Upper lobe of right lung (tissue), 1 donor: ENCODE measurements at regions not wholly inside any gene's neighbourhood (a gene's known extent, or its start where the extent isn't known, plus 50 kb on each side); places are given as distances from the start of the nearest gene placed in this dataset.
"Not testable (repeated sequence)": the region's sequence is repeated elsewhere in the genome, so short reads cannot be mapped to it uniquely, and the experiment has no call there.

Experiments
- ATAC-seq: fragments of 200-7000 bp; cut with Tn5 transposase; one replicate; pipeline ENCODE4 v1.9.1; 2020; ENCODE audit warnings: mild to moderate bottlenecking, moderate library complexity
- DNase-seq: peaks from one replicate; pipeline ENCODE4 v3.0.0-alpha.2; 2020
- H3K27ac ChIP-seq: fragments of 200-600 bp; one replicate; pipeline ENCODE4 v1.8.0; 2022
- H3K27me3 ChIP-seq: fragments of 200-600 bp; one replicate; pipeline ENCODE4 v1.8.0; 2022; ENCODE audit warnings: mild to moderate bottlenecking
- H3K36me3 ChIP-seq: fragments of 200-600 bp; one replicate; pipeline ENCODE4 v1.8.0; 2022
- H3K4me1 ChIP-seq: fragments of 200-600 bp; one replicate; pipeline ENCODE4 v1.8.0; 2022
- H3K4me3 ChIP-seq: fragments of 200-600 bp; one replicate; pipeline ENCODE4 v1.8.0; 2022; ENCODE audit warnings: mild to moderate bottlenecking
- H3K9me3 ChIP-seq: fragments of 200-600 bp; one replicate; pipeline ENCODE4 v1.8.0; 2022
- intact Hi-C: fragments of 100-400 bp; cut with DNase I; formaldehyde crosslinking; loops from one replicate; pipeline ENCODE4 v1.11.0; 2022
- TF ChIP-seq, protein P1 (sequence below): fragments of 200-600 bp; IDR thresholded peaks from one replicate; pipeline ENCODE4 v1.8.0; 2022; ENCODE audit warnings: antibody characterized with exemption
- donor health status: DM: no; HTN: yes; CAD: no; lungs with severe emphysema.

DNA sequence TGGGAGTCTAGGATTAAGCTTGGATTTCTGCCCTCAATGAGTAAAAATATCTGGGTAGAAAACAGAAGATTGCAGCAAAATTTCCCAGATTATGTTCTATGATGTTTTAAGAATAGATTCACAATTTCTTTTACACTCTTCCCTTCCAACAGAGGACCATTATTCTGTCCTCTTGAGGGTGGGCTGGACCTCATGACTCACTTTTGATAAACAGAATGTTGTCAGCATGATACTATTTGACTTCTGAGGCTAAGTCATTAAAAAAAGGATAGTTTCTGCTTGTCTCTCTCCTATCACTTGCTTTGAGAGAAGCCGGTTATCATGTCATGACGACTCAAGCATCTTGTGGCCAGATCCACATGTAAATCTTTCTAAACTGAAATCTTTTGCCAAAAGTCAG, 396.2 kb upstream of the CDIN1 start:
- Histone ChIP-seq H3K27ac (no peak overlapping the region), H3K4me1 (no peaks in the 10 kb centered on the region), H3K36me3 (no peaks in the 10 kb centered on the region), H3K9me3 (no peaks in the 10 kb centered on the region), H3K4me3 (no peak overlapping the region), H3K27me3 (no peaks in the 10 kb centered on the region)
- ATAC-seq, result no peak
- intact Hi-C loops, result no loop called here
- TF ChIP-seq, protein P1, sequence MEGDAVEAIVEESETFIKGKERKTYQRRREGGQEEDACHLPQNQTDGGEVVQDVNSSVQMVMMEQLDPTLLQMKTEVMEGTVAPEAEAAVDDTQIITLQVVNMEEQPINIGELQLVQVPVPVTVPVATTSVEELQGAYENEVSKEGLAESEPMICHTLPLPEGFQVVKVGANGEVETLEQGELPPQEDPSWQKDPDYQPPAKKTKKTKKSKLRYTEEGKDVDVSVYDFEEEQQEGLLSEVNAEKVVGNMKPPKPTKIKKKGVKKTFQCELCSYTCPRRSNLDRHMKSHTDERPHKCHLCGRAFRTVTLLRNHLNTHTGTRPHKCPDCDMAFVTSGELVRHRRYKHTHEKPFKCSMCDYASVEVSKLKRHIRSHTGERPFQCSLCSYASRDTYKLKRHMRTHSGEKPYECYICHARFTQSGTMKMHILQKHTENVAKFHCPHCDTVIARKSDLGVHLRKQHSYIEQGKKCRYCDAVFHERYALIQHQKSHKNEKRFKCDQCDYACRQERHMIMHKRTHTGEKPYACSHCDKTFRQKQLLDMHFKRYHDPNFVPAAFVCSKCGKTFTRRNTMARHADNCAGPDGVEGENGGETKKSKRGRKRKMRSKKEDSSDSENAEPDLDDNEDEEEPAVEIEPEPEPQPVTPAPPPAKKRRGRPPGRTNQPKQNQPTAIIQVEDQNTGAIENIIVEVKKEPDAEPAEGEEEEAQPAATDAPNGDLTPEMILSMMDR, result no peak
- no peak for DNase-seq

DNA sequence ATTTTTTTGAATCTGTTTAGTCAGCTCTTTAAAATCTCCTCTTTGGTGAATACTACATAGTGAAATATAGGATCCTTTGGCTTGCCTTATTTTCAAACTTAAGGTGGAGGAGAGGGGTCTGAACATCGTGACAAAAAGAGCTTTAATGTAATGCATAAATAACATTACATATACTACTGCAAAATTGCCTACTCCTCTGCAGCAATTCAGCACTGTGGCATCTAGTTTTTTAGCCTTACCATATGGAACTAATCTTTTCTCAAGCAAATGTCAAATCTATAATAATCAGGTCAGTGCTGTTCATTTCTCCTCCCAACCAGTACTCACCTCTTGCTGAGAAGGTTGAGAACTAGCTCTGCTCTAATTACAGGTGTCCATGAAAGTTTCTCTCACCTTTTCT, 394.0 kb upstream of the CDIN1 start:
- TF ChIP-seq, protein P1, result no peak
- no peak overlapping the region for H3K4me3 ChIP-seq
- DNase-seq (no peak), ATAC-seq (no peak)
- no peaks in the 10 kb centered on the region for H3K4me1 ChIP-seq
- no peaks in the 10 kb centered on the region for H3K9me3 ChIP-seq
- intact Hi-C loops, result no loop called here
- no peaks in the 10 kb centered on the region for H3K36me3 ChIP-seq
- no peak overlapping the region for H3K27ac ChIP-seq
- no peaks in the 10 kb centered on the region for H3K27me3 ChIP-seq

DNA sequence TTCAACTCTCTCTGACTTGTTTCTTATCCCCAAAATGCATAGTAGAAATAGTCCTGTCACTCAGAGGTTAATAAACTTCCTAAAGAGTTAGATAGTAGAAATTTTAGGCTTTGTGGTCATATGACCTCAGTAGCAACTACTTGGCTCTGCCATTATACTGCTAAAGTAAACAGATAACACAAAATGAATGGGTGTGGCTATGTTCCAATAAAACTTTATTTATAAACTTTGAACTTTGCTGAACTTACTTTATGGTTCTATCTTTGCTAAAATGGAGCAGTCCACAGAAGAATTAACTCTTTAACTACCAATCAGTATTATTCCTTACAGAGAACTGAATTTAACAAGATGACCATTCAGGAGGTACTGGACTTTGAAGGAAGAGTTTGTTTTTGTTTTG, 393.6 kb upstream of the CDIN1 start:
- no peaks in the 10 kb centered on the region for H3K9me3 ChIP-seq
- ATAC-seq, result no peak

DNA sequence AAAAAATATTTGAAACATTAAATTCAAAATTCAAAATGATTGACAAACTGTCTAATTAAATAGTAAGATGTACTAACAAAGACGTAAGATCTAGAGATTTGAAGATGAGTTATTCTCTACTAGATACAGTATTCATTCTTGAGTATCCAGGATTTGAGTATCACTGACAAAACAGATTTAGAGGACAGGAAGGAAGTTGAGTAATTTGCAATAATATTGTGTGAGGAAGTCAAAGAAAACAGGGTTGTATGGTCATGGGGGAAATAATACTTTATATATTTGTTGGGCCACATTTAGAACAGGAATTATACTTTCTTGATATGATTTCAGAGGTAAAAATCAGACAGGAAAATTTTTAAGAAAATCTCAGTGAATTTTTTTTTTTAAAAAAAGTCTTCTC, 393.1 kb upstream of the CDIN1 start:
- Histone ChIP-seq H3K4me3 (no peak overlapping the region), H3K4me1 (no peaks in the 10 kb centered on the region), H3K9me3 (no peaks in the 10 kb centered on the region), H3K27ac (no peak overlapping the region), H3K27me3 (no peaks in the 10 kb centered on the region), H3K36me3 (no peaks in the 10 kb centered on the region)
- ATAC-seq (no peak), DNase-seq (no peak)
- TF ChIP-seq, protein P1, result no peak
- intact Hi-C loops, result no loop called here

More for the DNA sequence above, 393.6 kb upstream of the CDIN1 start:
- TF ChIP-seq, protein P1, result no peak
- Histone ChIP-seq H3K27me3 (no peaks in the 10 kb centered on the region), H3K36me3 (no peaks in the 10 kb centered on the region), H3K4me1 (no peaks in the 10 kb centered on the region), H3K4me3 (no peak overlapping the region), H3K27ac (no peak overlapping the region)
- no peak for DNase-seq
- intact Hi-C loops, result no loop called here

DNA sequence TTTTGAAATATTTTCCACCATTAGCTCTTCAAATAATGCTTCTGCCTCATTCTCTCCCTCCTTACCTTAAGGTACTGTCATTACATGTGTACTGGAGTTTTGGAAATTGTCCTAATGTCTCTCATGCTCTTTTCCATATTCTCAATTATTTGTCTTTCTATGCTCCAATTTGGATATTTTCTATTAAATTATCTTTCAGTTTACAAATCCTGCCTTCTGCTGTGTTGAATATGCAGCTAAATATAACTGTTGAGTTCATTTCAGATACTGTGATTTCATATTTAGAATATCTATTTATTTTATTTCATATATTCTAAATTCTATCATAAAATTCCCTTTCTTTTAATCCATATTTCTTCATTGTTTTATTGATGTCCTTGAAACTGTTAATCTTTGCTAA, 388.0 kb upstream of the CDIN1 start:
- no peak for ATAC-seq
- TF ChIP-seq, protein P1, result no peak
- intact Hi-C loops, result no loop called here

DNA sequence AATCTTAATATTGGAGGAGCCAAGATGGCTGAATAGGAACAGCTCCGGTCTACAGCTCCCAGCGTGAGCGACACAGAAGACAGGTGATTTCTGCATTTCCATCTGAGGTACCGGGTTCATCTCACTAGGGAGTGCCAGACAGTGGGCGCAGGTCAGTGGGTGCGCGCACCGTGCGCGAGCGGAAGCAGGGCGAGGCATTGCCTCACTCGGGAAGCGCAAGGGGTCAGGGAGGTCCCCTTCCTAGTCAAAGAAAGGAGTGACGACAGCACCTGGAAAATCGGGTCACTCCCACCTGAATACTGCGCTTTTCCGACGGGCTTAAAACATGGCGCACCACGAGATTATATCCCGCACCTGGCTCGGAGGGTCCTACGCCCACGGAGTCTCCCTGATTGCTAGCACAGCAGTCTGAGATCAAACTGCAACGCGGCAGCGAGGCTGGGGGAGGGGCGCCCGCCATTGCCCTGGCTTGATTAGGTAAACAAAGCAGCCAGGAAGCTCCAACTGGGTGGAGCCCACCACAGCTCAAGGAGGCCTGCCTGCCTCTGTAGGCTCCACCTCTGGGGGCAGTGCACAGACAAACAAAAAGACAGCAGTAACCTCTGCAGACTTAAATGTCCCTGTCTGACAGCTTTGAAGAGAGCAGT, 383.9 kb upstream of the CDIN1 start:
- H3K27me3 ChIP-seq, H3K9me3 ChIP-seq, intact Hi-C loops, H3K4me1 ChIP-seq, H3K4me3 ChIP-seq, H3K27ac ChIP-seq, H3K36me3 ChIP-seq, ATAC-seq, DNase-seq: not testable (repeated sequence)

More for the DNA sequence above, 388.0 kb upstream of the CDIN1 start:
- Histone ChIP-seq H3K9me3 (no peaks in the 10 kb centered on the region), H3K27me3 (no peaks in the 10 kb centered on the region), H3K36me3 (no peaks in the 10 kb centered on the region), H3K4me3 (no peak overlapping the region), H3K4me1 (no peaks in the 10 kb centered on the region), H3K27ac (no peak overlapping the region)
- DNase-seq, result no peak
